ENCODE measurements at regions not wholly inside any gene's neighbourhood (a gene's known extent, or its start where the extent isn't known, plus 50 kb on each side); places are given as distances from the start of the nearest gene placed in this dataset.
A peak's percentile ranks its signal among the peaks of the same experiment; 100 is the strongest.

DNA sequence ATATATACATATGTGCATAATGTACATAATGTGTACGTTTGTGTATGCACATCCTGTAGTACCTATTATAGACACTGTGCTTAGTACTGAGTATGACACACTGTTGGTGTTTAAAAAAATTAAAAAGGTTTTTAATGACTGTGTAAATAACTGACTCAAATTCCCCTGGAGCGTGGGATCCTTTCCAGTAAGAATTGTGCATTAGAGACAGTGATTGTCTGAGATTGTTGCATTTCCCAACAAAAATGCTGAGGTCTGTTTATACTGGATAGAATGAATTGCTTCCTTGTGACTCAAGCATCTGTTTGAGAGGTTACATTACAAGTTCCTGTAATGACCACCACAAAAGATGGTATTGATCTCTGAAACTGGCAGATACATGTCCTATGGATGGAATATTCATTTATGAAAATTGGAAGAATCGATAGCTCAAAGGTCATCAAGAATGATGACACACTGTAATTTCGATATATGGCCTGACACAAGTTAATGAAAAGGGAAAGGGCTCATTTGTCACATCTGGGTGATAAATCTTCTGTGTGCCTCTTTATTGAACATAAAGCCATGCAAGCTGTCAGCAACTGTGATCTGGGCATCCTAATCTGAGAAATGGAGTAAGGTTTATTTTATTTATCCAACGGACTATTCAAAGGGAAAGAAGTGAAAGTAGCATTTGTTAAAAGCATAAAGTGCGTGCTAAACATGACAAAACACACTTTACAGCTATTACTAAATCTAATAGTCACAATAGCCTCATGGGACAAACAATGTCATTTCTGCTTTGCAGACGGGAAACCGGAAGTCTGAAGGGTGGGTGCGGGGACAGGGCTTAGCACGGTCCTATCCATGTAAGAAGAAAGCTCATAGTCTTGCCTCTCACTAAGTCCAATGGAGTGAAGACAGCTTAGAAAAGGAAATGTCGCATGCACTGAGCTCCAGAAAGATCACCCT lies 228.8 kb downstream of the CDH11 start:
- peak; percentile 88 for DNase-seq (ENCODE audit: low spot score)

DNA sequence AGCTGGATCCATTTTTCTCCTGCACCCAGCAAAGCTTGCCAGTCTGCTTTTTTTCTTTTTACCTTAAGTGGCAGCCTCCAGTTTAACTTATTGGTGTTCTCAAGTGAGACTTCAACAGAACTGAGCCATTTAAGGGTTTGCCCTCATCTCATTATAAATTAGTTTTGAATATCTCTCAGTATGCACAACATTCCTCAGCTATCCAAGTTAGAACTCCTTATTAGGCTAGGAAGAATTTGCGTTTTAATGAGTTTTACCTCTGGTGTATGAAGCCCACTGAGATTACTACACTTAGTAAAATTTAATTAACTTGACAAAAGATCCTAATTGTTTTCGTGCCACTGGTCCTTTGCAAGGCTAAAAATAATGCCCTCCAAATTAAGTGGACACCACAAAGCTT lies 232.4 kb downstream of the CDH11 start:
- DNase-seq (ENCODE audit: low spot score), result no peak

DNA sequence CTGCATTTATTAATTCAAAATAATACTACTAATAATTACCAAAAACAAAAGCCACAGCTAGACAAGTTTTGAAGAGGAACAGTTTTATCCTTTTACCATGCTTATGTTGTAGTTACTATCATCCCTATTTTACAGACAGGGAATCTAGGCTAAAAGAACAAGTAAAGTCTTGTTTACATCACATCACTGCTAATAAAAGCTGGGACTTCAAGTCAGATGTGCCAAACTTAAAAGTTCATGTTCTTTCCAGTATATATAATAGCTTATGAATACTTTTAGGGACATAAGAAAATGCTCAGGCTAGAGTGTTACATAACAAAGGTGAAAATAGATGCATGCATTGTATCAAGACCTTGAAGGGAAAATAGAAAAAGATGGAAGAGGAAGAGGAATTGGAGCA lies 234.2 kb downstream of the CDH11 start:
- no peak for DNase-seq (ENCODE audit: low spot score)

DNA sequence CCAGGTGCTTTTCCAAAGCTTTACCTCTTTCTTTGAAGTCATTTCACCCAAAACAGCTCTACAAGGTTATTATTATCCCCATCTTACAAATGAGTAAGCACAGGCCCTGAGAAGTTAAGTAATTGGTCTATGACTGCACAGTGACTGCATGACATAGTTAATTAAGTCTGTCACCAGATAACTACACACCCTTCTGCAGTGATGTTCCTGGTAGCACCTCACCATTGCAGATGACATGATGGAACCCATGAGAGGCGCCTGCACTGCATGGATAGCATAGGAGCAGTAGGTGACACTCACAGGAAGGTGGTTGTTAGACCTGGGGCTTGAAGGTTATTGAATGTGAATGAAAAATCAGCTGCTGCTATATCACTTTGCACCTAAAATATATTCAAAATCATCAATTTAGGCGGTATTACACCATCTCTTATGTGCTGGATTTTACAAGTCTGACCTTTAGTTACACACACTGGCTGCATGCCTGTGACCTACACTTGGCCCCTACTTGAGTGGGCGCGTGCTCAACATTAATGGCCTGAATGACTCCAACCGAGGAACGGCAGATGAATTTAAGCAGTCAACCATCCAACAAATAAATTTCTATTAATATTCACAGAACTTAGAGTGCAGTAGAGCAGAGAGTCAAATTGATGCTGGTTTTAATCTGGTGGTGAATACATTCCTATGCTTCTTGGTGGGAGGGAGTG lies 239.6 kb downstream of the CDH11 start:
- no peak for DNase-seq (ENCODE audit: low spot score)

DNA sequence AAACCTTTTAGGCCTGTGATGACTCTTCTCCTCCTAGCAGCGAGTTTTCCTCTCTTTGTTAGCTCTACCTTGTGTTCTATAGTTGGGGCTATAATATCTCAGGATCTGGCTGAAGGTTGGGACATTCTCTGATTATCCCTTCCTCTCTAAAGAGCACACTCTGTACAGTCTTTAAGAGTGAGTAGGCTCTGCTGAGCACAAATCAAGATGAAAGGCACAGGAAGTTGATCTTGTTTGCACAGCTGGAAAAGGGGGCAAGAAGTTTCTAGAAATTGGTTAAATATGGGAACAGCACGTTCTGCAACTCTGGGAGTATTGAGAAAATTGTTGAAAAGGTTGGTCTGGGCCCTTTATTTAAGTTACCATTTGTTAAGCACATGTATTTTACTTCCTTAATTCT lies 240.9 kb downstream of the CDH11 start:
- no peak for DNase-seq (ENCODE audit: low spot score)

DNA sequence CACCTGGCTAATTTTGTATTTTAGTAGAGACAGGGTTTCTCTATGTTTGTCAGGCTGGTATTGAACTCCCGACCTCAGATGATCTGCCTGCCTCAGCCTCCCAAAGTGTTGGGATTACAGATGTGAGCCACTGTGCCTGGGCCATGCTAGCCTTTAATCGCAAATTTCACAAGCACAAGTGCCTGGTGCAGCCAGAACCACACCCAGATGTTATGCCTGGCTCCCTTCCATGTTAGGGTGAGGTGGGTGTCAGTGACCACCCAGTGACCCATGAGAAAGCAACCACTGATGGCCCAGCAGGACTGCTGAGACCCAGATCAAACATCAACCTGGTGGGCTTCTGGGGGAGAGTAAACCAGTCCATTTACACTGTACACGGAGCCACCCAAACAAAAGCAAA lies 241.9 kb downstream of the CDH11 start:
- no peak for DNase-seq (ENCODE audit: low spot score)

DNA sequence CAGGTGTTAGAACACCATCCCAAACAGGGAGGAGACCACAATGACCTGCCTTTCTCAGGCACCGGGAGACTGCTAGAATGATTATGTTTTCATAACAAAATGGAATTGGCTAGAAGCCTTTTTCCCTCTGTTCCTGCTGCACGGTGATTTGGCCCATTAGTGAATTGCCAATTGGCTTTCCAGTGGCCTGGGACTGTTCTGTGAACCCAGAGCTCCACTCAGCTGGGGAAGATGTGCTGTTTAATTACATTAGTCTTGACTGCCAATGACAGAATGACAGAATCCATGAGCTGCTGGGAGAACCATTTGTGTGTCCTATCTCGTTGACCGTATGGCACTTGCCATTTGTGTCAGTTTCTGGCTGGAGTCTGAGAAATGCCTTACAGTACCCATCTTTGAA lies 242.9 kb downstream of the CDH11 start:
- no peak for DNase-seq (ENCODE audit: low spot score)

DNA sequence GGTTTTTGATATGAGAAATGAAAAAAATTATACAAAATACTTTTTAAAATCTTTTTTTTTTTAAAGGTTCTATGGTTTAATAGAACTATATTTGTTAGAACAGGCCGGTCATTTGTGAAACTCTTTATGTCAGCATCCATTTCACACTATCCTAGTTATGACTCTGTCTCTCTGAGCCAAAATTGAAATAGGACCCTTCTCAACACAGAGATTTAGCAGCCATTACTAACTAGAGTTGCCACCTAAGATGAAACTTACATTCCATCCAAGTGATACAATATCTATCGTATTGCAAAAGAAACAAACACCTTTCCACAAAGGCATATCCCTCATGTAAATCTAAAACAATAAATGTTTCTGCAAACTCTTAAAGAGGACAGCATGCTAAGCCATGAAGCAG lies 249.8 kb downstream of the CDH11 start:
- no peak for DNase-seq (ENCODE audit: low spot score)

DNA sequence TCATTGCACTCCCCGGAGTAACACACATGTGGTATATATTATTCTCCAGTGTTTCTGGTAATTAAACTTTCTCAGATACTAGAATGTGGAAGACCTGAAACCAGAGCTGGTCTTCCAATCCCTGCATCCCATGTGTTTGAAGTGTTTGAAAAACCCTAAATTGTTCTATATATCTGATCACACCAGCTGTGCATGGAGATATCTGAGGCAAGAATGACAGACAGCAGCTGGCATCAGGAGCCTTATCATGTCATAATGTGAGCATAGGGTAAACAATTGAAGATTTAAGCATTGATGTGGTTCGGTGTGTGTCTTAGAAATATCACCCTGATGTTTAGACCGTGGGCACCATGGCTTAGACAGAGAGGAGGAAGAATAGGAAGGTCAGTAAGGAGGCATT lies 251.0 kb downstream of the CDH11 start:
- no peak for DNase-seq (ENCODE audit: low spot score)

DNA sequence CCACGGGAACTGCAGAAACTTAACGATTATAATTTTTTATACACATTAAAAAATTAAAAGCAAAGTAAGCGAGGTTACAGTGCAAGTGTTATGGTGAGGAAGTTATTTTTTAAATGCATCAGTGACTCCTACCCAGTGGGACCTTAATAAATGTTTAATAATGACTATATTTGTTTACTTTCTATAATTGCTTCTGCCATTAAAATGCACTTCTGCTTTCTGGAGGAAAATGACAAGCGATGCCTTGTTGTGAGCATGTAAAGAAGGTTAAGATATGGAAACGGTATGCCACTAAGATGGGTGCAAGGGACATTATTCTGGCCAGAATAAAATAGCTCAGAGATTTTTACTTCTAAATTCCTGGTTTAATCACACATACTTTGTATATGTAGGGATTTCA lies 252.1 kb downstream of the CDH11 start:
- DNase-seq (ENCODE audit: low spot score), result no peak

DNA sequence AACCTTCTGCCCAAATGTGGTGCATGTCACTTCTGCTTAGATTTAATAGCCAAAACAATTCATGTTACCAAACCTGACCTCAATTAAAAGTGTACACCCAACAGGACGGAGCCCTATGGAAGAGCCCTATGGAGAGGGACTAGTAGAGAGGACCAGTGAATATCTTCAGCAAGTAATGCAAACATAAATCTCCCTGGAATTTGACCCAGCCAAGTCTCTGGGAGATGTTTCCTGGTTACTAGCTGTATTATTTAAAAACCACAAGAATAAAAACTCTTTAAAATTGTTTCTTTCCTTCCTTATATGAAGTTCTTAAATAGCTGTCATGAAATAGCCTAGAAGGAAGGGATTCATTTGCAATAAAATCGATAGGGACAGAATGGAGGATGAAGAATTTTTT lies 255.8 kb downstream of the CDH11 start:
- no peak for DNase-seq (ENCODE audit: low spot score)

DNA sequence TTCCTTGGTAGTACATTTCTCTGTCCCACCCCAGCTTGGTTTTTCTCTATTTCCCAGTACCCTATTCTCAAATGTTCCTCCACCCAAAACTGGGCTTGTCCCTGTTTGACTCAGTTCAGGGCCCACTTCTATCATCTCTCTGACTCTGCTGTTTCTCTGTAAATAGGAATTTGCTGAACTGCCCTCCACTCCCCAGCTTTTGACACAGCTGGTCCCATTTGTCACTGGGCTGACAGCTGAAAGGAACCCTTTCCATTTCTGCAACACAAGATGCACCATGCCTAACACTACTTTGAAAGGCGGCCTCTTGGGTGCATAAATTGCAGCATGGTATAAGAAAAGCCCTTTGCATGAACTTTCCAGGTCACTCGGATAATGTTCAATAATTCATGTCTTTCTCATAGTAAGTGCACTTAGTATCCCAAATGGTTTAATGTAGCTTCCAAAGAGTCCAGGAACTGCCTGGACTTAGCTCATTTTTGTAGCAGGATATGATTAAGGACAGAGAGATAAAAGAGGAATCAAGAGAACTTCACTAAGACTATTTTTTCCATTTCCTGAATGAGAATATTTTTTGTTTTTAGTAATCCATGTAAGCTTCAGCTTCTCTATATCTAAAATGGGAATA lies 256.7 kb downstream of the CDH11 start:
- DNase-seq (ENCODE audit: low spot score), result no peak

DNA sequence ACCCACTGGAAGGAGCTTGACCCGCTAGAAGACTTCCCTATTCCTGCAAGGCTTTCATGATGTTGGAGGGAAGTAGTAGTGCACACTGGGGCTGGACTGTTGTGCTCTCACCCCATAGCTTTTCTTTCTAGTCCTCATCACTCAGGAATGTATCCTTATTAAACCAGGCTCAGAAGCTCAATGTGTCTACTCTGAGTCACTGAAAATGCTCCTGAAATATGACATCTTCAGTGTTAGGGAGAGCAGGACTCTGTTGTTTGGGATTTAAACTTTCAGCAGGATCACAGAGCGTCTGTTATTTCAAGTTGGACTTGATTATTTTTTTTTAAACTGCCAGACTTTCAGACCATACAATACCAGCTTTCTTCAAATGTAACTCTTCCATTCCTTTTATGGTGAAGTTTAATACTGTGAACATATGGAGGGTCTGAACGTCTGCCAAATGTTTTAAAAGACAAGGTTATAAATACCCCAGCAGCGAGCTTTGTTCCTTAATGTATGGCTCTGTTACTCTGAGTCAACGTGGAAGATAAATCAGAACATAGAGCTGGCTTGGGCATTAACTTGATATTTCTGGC lies 257.5 kb downstream of the CDH11 start:
- peak; percentile 90 for DNase-seq (ENCODE audit: low spot score)

DNA sequence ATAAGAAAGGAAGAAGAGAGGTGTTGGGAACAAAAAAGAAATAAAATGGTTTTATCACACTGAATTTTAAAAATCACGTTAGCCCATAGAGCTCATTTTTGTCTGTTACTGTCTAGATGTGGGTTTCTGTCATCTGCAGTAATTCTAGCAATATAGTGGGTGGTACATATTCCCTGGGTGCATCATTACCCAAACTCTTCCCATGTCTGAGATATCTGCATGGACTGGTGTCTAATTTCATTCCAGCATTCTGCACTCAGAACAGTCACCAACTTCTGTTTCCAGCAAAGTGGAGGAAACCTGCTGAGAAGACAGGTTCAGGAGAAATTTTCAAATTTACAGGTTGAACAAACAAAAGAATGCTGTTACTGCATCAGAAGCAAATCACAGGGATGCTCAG lies 263.8 kb downstream of the CDH11 start:
- DNase-seq (ENCODE audit: low spot score), result peak; percentile 35

DNA sequence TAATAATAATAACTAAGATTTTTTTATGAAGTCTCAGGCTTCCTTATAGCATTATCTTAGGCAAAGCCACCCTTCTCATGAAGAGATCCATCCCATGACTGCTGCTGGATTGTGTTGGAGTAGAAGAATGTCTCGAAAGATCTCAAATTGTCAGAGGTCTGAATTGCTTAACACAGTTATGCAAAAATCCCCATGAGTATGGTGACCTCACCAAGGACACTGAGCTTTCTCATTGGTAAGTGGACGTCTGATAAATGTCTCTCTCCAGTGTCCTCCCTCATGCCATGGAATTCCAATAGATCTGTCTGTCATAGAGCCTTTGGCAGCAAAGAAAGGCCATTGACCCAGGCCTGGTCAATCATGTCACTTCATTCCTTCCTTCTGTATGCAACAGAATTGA lies 264.5 kb downstream of the CDH11 start:
- DNase-seq (ENCODE audit: low spot score), result no peak

DNA sequence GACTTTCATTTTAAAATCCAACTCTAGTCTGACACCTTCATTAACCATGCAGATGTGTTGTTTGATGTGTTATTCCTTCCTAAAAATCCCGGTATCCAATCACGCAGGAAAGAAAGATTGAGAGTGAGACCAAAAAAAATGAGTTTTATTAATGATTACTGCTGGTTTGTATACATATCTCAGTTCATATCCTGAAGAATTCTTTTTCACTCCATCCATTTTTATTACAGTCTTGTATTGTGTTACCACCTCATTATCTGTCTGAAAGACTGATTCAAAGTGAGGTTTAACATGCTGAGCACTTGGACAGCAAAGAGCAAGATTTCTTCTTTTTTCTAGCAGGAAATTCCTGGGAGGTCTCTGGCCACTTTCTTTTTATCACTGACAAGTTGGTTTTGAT lies 268.3 kb downstream of the CDH11 start:
- DNase-seq (ENCODE audit: low spot score), result no peak

DNA sequence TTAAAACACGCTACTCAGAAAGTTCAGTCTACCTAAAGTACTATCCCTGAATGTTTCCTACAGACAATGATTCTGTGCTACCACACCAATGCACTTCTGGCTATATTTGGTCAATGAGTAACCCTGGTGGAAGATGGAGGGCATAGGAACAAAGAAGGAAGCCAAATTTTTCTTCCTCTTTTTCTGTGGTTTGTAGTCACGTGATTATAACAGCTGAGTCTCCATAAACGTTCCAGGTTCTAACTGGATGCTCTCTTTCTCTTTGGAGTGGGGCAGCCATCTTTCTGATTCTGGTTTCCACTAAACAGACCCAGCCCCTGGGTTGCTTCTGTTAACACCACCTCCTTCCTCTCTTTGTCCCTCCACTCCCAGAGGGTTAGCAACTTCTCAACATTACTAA lies 274.9 kb downstream of the CDH11 start:
- DNase-seq (ENCODE audit: low spot score), result no peak

DNA sequence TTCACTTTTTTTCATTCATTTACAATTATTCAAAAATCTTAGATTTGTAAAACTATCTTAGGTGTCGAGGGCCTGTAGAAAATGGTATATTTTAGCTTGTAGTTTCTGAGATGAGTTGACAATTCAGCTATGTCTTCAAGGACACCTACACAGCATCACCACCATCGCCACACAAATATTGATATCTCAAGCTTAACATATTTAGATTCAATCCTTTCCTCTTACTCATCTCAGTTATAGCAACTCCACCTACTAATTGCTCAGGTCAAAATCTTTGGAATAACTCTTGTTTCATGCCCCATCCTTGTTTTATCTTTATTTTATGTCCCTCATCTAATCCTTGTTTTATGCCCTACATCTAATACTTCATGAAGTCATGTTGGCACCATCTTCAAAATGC lies 276.8 kb downstream of the CDH11 start:
- no peak for DNase-seq (ENCODE audit: low spot score)

DNA sequence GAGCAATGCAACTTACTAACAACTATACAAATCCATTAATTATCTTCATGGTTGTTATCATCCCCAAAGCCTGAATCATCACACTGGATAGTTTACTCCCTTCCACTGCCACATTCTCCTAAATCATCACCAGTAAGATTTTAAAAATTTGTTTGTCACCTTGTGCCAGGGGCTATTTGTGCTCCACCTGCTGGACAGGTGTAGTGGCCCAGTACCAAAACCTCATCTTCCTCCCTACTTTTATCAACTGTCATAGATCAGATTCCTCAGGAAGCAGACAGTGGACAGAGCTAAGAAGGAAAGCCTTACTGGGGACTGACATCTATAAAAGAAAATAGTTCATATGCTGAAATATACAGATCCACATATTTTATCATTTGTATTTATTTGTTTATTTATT lies 280.4 kb downstream of the CDH11 start:
- no peak for DNase-seq (ENCODE audit: low spot score)

DNA sequence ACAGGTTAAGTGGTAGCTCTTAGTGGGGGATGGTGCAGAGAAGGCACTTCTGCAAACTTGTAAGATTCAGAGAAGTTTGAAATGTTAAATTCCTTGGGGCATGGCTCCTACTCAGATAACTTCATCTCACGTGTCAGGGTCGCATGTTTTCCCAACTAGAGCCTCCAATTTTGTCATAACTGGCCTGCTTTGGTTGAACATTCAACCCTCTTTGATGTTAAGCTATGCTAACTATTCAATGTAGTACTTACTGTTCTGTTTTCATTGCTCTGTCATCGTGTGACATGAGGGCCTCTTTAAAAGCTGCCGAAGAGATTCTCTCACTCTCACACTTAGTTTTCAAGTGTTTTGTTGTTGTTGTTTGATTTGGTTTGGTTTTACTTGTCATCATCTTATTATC lies 280.8 kb downstream of the CDH11 start:
- no peak for DNase-seq (ENCODE audit: low spot score)

DNA sequence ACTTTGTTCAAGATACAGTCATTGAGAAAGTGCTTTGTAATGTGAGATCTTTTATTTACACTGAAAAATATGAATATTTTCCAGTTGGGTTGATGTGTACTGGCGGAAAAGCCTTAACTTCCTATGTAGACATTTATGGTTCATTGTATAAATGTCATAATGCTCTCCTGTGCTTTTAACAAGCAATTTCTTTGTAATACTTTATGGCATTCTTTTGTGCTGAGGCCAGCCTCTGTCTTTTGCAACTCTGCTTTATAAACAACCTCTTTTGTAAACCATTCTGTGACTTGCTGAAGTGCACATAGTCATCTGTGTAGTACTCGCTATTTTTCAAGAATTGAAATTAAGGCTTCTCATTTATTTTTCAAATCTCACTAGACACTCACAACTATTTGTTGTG lies 291.2 kb downstream of the CDH11 start:
- peak; percentile 14 for DNase-seq (ENCODE audit: low spot score)

DNA sequence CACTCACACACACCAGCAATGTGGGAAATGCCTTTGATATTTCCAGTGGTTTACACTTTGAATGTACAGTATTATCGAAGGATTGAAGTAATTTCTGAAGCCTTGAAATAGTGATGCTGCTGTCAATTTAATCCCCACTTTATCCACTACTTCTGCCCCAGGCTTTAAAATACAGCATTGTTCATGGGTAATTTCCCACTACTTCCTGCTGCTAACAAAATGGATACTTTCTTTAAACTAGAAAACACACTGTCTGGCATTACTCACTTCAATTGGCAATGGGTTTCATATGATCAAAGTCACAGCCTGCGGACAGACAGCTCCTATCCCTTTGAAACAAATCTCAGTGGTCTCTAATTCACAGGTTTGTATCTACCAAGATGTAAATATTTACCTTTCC lies 292.2 kb downstream of the CDH11 start:
- DNase-seq (ENCODE audit: low spot score), result no peak

DNA sequence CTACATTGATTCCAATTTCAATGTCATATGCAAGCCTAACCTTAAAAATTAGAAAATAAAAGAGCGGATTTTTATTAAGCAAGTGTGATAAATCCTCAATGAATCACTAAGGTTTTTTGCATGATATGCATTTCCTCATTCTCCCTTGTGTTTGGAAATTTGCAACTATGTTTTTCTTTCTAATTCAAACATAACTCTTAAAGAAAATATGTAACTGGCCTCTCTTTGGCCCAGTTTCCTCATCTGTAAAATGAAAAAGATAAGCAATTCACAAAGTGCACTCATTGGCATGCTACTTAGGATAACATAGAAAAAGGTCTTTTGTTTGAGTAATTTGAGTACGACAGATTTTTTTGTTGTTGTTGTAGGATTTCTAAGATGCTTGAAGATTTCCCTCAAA lies 295.5 kb downstream of the CDH11 start:
- DNase-seq (ENCODE audit: low spot score), result no peak

Measured in AG08395 (cell line).